ENCODE measurements at regions not wholly inside any gene's neighbourhood (a gene's known extent, or its start where the extent isn't known, plus 50 kb on each side); places are given as distances from the start of the nearest gene placed in this dataset.

DNA sequence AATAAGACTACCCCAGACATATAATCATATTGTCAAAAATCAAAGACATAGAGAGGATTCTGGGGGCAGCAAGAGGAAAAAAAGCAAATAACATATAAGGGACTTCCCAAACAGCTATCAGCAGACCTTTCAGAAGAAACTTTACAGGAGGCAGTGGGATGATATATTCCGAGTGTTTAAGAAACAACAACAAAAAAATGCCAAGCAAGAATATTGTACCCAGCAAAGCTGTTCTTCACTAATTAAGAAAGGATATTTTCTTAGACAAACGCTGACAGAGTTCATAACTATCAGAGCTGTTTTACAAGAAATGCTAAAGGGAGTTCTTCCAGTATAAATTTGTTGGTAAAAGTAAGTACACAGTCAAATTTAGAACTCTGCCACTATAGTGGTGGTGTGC, 243.3 kb upstream of the AFDN start:
- no peak for DNase-seq

DNA sequence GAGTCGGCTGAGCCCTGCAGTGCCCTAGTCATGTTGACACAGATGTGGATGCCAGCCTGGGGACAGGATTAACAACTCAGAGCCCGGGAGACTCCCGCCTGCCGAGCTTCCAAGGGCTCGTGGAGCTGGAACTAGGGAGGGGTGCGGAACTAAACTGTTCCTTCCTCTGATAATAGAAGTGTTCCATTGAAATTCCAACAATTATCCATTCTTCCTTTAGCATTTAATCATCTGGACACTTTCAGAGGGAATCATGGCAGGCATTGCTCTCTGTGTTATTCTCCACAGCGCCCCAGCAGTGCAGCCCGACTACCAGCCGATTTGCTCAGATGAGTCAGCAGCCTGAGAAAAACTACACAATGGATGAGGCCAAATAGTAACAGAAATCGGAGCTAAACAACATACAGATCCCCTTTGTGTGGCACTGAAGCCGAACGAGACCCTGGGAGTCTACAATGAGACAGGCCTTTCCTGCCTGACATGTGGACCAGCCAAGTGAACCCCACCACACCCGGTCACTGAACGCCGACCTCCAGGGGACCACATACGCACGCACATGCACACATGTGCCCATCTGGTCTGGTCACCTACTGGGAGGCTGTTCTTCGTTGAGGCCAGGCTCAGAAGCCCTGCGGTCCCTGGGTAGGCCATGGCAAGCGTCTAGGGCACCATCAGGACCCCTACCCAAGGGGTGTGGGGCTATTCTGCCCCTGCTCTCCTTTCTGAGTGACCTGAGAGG, 238.4 kb upstream of the AFDN start:
- DNase-seq: no peak

DNA sequence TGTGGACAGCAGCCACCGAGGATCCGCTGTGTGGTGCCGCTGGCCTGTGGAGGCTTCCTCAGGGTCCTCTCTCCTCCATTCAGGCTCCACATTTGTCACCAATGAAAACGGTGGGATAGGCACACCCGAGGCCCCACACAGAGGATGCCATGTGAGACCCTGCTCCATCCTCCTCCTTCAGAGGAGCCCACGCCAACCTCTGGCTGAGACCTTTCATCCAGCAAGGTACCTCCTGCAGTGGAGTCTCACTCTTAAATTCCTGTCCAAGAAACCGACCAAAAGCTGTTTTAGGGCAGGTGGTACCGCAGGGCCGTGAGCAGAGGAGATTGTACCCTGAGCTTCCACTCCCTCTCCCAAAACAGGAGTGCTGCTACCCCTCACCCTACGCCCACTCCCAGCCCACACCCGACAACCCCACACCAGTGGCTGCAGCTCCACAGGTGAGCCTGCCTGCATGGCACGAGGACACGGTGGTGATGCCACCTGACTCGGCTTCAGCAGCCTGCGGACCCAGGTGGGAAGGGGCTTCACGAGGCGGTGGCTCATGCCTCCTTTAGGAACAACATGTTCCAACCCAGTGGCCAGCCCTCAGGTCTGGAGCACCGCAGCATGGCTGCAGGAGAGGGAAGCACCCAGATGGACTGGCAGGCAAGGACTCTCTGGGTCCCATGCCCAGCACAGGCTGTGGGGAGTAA, 237.6 kb upstream of the AFDN start:
- DNase-seq: no peak

DNA sequence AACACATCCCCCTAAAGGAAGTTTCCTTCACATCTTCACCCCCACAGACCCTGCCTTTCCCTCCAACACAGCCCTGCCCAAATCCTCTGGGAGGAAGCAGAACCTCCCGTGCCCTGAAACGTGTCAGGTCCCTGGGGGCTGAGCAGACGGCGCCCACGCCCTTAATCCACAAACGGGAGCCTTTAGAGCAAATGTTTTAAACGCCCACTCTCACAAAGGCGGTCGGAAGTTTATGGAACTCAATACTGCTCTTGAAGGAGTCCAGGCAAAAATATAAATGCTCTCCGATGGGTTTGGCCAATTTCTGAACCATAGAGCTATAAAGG, 237.1 kb upstream of the AFDN start:
- DNase-seq: no peak

DNA sequence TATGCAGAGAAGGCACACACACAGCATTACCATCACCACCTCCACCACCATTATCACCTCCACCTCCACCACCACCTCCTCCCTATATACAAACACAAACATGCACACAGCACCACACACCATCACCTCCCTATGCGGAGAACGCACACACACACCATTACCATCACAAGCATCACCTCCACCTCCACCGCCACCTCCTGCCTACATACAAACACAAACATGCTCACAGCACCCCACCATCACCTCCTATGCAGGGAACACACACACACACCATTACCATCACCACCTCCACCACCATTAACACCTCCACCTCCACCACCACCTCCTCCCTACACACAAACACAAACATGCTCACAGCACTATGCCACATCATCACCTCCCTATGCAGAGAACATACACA, 236.5 kb upstream of the AFDN start:
- DNase-seq: no peak
